NCI-H510A (cell line): ENCODE measurements at regions not wholly inside any gene's neighbourhood (a gene's known extent, or its start where the extent isn't known, plus 50 kb on each side); places are given as distances from the start of the nearest gene placed in this dataset.

ENCODE experiments used
- DNase-seq: peaks from one replicate; lab custom pipeline; 2025; lab: John Stamatoyannopoulos, UW

DNA sequence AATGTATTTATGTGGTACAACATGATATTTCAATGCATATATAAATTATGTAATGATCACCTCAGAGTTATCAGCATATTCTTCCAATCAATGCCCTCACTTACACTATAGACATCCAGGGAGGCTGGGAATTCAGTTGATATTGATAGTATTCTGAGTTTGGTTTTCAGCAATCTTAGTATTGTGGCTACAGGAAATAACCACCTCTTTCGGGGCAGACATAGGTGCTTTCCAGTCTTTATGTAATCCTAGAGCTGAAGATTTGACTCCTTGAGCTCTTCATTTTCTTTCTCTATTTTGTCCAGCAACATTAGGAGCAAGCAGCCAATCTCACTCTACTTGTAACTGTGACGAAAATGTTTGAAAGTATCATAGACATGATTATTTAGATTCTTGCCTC is 712.7 kb upstream of the KIRREL3 start:
- no peak for DNase-seq

DNA sequence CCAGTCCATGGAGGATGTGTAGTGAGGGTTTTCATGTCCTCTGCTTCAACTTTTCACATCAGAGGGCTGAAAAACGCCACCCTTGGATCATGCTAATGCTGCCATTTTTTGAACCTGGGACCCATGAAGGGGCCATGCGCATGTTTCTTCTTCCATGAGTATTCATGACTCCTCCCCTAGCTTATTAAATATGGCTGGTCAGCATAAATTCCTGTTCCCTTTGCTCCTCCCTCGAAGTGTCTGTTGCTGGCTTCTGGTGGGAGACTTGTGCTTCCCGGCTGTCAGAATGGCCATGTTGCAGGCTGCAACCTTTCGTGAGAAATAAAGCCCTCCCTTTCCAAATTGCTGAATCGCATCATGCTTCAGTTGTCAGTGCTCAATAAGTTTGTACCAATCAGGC is 711.2 kb upstream of the KIRREL3 start:
- DNase-seq: no peak

DNA sequence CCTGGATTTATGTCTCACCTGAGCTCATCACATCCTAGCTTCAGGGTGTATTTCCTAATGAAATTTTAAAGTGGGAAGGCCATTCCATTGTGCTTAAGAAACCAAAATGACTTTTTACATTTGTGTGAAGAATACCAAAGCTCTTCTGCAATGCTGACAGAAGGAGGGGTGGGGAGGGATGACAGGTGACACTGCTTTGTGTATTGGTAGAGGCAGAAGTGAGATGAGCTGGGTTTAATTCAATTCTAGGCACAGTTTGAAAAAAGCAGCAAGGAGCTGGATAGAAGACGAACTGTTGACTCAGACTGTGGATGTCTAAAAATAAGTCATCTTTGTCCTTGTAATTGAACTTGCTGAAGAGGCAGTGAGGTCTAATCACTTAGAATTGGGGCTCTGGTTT is 710.3 kb upstream of the KIRREL3 start:
- no peak for DNase-seq

DNA sequence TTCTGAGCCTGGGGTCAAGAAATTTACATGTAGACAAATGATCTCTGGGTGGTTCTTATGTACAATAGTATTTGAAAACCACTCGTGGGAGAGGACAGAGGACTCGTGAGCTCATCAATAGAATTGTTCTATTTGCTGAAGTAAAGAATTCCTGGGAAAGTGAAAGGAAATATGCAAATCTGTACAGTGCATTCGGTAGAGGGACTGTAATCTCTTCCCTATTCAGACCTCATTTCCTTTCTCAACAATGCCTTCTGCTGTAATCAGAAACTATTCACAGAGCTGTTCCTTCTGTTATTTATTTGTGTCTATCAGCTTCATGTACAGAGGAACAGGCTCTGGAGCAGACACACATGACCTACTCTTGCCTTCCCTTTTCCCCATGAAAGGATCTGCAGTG is 709.4 kb upstream of the KIRREL3 start:
- no peak for DNase-seq

DNA sequence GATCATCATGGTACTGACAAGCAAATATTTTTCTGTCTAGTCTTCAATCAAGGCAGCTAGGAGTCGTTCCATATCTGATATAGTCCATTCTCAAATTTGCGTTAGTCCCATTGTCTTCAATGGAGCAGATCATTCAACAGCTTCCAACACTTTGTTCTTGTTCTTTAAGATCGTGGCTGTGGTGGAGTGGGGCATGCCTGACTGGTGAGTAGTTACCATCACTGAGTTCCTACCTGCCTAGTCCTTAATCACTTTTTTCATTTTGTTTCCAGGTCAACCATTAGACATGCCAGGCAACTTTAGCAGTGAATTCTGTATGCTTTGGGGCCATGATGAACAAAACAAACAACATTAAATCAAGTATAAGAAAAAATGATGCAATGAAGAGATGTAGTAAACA is 693.1 kb upstream of the KIRREL3 start:
- DNase-seq: no peak

DNA sequence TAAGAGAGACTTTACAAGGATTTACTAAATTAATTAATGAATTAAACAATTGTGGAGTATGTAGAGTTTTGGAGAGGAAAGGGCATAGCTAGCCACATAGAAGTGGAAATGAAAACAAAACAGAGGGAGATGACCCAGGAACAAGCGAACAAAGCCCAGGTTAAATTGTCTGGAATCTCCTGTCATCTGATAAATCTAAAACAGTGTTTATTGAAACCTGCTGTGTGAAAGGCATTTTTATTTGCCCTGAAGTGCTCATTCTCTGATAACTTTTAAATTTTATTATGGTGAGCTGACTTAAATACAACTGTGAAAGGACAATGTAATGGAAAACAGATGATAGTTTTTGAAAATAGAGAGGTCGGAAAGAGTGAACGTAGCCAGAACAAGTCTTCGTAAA is 682.8 kb upstream of the KIRREL3 start:
- no peak for DNase-seq

DNA sequence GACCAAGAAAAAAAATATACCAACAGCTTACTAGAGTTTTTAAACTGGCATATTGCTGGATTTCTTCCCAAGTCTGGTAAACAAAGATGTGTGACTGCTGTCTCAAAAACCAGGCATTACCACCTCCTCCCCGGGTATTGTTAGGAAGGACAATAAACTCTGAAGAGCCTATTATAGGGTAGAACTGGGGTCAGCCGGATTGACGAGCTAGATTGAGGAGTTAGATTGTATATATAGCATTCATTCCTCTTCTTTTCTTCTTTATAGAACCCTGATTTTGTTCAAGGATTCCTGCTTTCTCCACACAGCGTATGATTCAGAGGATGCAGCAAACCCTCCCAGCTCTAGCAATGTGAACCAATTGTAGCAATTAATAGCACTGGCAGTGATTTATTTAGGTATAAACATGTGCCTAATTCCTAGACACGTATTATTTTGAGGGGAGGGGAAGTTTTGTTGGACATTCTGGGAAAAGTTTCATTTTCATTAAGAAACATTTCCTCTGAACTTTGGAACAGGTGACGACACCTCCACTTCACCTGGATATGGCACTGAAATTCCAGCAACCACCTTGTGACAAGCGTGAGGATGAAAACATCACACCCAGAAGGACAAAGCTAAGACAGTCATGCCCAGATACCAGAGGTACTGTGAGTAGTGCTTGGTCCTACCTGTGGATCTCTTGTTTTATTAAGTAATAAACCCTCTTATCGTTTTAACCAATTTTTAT is 679.4 kb upstream of the KIRREL3 start:
- DNase-seq: no peak

DNA sequence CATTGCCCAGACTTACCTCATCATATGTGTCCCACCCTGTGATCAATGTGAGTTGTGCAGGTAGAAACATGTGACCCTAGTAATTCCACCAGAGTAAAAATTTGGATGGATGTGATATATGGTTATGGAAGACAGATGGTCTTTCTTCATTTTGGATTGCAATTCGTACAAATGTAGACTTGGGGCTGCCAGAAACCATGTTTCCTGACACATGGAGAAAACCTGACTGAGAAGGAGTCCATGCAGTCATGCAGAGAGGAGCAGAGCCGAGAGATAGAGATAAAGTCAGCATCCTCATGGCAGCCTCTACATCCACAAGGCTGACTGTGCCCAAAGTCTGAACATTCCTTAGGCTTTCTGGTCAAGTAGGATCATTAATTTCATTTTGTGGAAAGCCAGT is 678.1 kb upstream of the KIRREL3 start:
- no peak for DNase-seq

DNA sequence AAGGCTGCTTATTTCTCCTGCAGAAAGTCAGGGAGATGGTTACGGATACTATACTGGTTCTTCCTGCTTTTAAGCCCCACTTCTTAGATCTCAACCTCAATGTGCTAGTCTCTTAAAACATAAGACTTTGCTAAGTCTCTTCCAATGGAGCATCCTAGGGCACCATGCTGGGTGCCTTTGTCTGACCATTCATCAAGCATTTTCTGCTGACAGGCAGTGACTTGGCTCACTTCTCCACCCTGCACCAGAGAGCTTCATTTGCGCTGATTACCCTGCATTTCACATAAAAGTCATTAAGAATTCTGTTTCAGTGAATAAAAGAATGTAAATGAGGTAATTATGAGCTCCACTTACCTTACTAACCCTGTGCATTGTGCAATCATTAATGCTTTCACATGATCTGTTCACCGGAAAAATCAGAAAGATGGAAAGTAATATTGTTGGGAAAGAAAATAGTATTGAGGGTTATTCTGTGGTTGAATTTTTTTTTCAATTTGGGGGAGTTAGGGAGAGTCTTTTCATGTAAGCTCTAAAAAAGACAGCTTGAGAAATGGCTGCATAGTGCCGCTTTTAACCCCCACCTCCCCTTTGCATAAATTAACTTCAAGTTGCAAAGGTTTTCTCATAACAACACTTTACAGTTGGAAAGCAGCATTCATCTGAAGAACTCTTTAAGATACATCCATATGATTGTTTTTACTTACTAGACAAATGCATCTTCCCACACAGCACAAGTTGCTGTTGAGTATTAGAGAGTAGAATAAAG is 677.3 kb upstream of the KIRREL3 start:
- no peak for DNase-seq

DNA sequence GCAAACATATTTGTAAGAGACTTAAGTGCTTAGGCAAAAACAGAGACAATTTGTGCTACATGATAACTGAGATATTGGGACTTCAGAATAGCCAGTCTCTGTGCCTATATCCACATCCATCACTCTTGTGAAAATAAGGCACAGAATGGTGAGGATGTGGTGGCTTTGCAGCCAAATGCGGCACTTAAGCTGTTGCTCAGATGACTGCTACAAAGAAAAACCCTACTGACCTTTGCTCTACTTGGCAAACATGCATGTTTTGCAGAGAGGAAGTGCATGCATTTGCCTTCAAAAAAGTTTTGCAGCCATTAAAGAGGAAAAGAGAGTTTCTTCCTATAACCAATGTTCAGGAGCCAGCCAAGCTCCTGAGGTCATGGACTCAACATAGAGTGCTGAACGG is 675.0 kb upstream of the KIRREL3 start:
- DNase-seq: no peak

DNA sequence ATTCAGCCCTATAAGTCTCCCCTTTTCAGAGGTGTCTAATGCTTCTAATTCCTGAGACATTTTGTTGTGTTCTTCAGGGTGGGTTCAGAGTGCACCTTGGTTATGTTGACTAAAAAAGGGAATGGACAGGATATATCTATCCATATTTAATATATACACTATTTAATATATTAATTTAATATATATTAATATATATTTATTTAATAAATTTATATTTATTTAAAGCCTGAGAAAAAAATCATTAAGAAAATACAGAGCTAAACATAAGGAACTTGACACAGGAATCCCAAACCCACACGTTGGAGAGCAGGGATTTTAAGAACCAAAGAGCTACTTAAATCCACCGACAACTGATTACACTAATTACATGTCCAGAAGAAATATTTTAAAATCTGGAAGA is 674.2 kb upstream of the KIRREL3 start:
- DNase-seq: no peak

DNA sequence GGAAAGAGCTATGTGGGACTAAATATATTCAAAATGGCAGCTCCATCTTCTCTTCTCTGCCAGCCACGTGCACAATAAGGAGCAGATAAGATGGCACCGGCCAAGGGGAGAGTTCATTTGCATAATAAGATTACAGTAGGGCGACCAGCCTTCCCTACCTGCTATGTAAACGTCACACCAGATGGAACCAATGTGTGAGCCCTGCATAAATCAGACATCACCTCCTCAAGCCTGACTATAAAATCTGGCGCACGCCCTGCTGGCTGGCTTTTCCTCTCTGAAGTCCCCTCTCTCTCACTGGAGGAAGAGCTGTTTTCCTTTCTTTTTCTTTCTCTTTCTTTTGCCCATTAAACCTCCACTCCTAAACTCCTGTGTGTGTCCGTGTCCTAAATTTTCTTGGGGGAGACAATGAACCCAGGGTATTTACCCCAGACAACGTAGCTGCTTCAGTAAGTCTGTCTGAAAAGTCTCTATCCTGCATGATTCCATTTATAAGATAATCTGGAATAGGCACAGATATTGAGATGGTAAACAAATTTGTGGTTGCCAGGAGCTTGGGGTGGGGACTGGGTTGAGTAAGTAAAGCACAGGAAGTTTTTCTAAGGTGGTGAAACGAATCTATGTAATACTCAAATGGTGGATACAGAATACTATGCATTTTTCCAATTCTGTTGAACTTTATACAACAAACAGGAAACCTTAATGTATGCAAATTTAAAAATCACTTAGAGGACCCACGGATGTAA is 670.0 kb upstream of the KIRREL3 start:
- DNase-seq: peak; percentile 5

DNA sequence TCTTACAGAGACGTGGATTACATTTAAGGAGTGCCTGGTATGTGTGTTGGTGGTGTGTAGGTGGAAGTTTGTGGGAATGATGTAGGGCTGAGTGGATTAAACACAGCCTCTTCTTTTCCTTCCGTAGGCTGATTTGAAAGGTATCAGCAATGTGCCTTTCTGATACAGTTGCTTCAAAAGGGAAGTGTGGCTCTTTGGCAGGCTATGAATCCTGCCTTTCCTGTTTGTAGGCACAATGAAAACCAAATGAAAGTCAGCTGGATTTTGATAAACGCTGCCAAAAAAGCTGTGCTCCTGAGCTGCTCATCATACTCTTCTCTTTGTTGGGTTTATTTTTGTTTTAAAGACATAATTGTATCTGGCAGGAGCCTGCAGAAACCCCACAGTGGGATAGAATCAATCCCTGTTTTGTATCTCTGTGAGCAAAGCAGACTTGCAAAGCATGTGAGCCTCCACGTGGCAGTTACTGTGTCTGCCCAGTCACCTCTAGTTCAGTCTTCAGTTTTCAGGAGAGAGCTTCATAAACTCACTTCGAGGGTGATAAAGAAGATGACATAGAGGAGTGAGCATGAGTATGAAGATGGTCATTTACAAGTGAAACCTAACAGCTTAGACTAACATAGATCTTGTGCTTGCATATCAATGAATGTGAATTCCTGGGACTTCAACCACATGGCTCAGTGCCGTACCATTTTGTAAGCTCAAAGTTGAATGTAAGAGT is 655.7 kb upstream of the KIRREL3 start:
- DNase-seq: no peak

DNA sequence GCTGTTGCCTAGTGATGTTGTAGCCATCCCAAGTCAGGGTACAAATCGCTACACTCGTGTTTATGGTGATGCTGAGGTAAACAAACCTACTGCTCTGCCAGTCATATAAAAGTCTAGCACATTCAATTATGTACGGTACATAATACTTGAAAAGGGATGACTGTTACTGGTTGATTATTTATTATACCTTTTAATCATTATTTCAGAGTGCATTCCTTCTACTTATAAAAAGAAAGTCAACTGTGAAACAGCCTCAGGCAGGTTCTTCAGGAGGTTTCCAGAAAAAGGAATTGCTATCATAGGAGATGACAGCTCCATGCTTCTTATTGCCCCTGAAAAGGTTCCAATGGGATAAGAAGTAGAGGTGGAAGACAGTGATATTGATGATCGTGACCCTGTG is 652.5 kb upstream of the KIRREL3 start:
- no peak for DNase-seq

DNA sequence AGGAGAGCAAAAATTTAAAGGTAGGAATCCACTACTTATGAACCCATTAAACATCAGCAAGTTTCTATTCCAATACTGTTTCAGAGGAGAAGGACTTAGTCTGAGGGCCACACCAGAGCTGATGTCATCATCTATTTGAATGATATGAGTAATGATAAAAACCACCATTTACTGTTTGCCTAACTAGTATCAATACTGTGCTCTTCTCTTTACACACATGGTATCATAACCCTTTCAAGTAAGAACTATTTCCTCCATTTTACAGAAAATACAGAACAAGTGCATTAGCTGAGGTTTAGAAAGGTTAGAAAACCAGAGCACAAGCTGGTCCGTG is 651.3 kb upstream of the KIRREL3 start:
- no peak for DNase-seq

DNA sequence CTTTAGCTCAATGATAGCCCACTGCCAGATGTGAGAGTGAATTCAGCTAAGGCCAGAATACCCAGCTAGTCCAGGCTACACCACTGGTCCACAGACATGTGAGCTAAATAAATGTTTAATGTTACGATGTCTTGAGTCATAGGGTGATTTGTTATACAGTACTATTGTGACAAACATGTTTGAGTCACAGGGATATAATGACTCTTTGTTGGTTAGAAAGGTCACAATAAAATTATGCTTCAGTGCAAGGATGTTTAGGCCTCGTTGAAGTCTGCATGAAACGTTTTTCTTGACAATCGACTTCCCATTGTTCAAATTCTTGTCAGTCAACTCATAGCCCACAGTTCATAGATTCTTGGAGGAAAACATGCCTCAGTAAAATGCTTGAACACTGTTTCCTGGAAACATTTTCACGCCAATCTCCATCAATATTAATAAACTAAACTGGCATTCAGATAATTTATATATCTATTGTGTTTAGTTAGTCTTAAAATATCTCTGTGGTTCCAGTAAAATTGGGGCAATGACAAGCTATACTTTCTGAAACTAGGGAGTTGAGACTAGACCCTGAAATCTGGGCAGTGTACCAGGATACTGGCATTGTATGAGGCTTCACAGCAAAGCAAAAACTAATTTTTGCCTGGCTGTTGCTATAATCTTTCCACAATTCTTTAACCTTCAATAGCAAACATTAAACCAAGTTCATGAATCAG is 650.8 kb upstream of the KIRREL3 start:
- no peak for DNase-seq

DNA sequence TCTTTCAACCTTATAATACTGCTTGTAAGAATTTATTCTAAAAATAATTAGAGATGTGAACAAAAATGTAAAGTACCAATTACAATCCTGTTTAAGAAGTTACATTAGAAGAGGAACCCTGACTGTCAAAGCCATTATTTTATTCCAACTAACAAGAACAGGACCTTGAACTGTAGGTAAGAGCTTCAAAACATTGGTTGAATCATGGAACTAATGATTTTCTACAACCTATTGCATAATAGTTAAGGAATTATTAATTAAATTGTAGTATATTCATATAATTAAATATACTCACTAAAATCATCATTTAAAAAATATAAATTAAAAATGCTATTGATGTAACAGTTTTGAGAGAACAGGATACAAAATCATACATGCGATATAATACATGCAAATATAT is 649.4 kb upstream of the KIRREL3 start:
- no peak for DNase-seq

DNA sequence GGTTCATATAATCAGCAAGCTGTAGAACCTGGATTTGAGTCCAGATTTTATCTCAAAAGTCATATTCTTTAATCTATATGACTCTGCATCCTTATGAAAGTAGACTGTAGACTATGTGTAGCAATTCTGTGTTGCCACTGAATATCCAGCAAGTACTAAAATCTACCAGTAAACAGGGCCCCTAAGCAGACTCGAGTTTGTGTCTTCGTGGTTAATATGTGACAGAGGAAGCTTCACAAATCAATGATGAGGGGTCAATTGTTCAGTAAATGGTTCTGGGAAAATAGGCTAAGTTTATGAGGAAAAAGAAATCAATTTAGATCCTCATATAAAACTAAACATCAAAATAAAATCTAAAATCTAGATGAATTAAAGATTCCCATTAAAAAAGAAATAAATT is 648.5 kb upstream of the KIRREL3 start:
- no peak for DNase-seq

DNA sequence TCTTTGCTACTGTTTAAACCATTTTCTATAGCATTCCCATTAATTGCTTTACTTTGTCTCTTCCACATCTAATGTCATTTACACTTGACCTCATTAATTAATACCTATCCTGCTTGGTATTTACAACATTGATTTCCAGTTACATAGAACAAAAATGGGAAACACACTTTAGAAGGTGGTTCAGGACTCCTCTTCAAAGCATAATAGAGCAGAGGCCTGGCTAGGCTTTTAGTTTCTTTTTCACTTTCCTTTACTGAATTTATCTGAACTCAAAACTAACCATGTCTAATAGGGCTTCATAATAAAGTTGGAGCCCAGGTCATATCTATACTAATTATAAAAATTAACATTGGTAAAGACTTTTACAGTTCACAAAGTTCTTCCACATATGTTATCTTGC is 648.0 kb upstream of the KIRREL3 start:
- no peak for DNase-seq

DNA sequence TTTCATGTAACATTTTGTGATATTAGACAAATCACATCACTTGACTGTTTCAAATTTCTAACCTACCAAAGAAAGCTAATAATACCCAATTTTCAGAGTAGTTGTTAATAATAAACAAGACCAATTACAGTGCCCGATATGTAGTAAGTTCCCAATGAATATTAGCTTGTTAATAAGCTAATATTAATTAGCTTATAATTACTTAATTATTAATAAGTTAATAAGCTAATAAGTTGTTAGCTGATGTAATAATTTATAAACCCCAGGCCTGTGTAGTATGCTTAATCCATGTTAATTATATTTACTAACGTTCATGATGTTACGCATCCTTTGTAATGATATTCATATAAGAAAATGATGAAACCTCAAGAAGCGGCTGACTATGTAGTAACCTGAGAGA is 643.8 kb upstream of the KIRREL3 start:
- no peak for DNase-seq

DNA sequence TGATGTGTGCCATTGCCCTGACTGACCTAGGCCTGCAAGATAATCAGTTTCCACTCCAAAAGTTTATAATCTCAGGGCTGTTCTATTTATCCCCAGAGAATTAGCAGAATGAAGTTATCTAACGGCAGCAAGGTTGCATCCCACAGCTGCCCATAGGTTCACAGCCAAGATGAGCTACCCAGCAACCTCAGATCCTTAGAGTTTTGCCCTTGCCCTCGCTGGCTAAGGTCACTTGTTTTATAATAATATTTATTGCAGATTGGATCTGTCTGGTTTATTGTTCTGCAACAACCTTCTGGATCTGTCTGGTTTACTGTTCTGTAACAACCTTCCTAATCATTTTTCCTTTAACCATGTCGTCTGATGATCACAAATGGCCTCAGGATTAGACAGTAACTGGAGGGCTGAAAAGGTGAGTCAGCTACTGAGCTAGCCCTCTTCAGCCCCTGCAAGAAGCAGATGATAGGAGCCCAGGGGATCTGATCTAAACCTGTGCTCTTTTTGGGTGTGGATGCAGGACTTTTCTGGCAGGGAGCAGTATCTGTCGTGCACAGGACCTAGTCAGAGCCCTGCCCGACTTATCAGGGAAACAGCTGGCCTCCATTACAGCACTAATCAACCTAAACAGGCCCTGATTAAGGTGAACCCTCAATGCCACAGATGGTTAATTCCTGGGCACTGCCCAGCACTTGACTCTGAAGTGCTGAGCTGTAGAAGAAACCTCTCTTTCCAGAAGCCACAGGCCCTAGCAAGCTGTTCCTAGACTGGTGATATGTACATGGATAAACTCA is 642.9 kb upstream of the KIRREL3 start:
- DNase-seq: no peak
